ENCODE measurements at regions not wholly inside any gene's neighbourhood (a gene's known extent, or its start where the extent isn't known, plus 50 kb on each side); places are given as distances from the start of the nearest gene placed in this dataset.
"Not testable (repeated sequence)": the region's sequence is repeated elsewhere in the genome, so short reads cannot be mapped to it uniquely, and the experiment has no call there.

DNA sequence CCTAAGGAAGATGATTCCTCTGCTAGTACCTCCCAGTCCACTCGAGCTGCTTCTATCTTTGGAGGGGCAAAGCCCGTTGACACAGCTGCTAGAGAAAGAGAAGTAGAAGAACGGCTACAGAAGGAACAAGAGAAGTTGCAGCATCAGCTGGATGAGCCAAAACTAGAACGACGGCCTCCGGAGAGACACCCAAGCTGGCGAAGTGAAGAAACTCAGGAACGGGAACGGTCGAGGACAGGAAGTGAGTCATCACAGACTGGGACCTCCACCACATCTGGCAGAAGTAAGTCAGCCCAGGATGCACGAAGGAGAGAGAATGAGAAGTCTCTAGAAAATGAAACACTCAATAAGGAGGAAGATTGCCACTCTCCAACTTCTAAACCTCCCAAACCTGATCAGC, 154.9 kb downstream of the HSD17B3 start:
- TF ChIP-seq, protein P1, sequence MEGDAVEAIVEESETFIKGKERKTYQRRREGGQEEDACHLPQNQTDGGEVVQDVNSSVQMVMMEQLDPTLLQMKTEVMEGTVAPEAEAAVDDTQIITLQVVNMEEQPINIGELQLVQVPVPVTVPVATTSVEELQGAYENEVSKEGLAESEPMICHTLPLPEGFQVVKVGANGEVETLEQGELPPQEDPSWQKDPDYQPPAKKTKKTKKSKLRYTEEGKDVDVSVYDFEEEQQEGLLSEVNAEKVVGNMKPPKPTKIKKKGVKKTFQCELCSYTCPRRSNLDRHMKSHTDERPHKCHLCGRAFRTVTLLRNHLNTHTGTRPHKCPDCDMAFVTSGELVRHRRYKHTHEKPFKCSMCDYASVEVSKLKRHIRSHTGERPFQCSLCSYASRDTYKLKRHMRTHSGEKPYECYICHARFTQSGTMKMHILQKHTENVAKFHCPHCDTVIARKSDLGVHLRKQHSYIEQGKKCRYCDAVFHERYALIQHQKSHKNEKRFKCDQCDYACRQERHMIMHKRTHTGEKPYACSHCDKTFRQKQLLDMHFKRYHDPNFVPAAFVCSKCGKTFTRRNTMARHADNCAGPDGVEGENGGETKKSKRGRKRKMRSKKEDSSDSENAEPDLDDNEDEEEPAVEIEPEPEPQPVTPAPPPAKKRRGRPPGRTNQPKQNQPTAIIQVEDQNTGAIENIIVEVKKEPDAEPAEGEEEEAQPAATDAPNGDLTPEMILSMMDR (IDR thresholded peaks at IDR 0.05): not testable (repeated sequence)
- TF ChIP-seq POLR2A (IDR thresholded peaks at IDR 0.05): not testable (repeated sequence)

All from body of pancreas (tissue), 4 donors.